ENCODE measurements at regions not wholly inside any gene's neighbourhood (a gene's known extent, or its start where the extent isn't known, plus 50 kb on each side); places are given as distances from the start of the nearest gene placed in this dataset.
"Not testable (repeated sequence)": the region's sequence is repeated elsewhere in the genome, so short reads cannot be mapped to it uniquely, and the experiment has no call there.

DNA sequence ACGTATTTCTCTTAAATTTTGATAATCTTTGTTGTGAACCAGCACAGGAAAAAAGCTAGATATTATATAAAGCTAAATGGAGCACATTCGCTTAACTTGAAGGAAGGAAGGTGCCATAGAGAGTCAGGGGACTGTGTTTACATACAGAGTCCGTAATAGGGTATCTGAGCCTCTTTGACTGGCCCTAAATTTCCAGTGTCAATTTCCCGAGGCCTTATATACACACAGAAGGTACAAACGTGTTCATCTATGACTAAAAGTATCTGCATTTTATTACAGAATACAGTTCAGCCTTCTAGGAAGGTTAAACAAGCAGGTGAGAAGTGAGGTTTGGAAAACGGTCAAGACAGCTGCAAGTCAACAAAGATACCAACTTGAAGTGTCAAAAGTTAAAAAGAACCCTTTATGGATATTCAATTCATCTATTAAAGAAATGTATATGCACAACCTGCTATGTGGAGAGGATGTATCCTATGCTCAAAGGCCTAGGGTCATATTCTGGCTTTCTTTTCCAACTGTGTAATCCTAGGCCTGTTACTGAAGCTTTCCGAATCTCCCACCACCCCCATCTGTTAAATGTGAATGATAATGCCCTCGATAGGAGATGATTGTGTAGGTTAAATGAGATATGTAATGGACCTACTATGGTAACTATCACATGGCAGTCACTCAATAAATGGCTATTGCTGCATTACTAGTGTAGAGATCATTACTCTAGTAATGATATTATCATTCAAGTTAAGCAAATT, 263.7 kb upstream of the MAF start:
- no peak for DNase-seq (ENCODE audit: low spot score)

DNA sequence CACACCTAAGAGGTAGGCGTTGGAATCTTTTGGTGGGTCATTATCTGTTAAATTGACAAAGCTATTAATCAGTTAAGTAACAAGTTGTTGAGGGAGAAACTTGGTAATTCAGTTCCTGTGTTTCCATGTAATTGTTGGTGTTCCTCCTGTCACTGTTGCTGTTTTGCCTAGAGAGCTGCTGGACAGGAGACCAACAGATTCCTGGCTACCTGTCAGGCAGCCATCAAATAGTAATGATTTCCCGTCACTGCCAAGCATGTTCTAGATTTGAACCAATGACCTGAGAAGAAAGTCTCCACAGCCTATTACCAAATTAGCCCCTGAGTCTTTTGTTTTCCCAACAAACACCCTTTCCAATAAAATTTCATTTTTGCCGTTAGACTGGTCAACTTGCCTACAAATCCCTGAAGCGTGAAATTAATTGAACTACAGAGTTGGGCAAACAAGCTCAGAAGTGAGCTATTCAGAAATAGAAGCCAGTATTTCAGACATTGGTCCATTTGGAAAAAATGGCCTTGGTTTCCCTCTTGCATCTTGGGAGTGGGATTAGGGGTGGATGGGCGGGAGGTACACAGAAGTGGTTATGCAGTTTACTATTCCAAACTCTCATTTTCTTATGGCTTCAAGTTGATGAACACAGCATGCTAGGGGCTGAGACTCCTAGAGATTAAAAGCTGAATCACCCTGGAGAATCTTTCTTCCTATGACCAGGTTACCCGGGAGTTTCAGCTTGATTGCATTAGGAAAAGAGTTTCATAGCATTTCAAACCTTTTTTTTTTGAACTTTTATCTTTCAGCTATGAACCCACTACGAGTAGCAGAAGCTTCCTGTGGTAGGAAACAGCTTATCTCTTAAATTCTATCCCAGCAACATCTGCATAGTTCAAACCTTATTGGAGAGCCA, 262.8 kb upstream of the MAF start:
- no peak for DNase-seq (ENCODE audit: low spot score)

DNA sequence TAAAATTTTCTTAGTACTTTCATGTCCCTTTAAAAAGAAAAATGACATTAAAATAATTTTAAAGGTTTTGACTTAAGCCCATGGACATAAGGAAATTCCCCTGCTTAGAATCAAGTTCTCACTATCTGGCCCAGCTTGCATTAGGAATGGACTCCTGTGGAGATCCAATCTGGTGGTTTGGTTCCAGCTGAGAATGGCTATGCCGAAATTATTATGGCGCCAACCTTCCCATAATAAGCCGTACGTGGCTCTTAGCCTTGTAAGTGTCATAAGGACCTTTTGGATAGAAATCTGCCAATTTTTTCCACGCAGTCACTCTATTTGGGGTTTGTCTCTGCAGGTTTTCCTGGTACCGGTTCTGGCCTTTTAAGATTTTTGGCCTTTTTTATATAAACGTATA, 262.1 kb upstream of the MAF start:
- no peak for DNase-seq (ENCODE audit: low spot score)

DNA sequence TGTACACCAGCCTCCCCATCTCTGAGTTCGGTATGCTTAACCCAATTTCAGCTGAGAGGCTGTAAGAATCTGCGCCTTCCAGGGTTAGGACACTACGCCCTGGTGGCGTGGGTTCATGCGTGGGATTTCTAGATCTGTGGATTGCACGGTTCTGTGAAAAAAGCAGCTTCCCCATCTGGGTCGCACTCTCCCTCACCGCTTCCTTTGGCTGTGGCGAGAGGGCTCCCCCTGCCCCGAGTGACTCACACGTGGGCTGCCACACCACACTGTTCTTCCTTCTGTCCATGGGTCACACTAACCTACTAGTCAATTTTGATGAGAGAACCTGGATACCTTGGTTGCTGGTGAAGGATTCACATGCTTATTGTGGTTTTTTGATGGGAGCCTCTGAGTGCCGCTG, 256.0 kb upstream of the MAF start:
- no peak for DNase-seq (ENCODE audit: low spot score)

DNA sequence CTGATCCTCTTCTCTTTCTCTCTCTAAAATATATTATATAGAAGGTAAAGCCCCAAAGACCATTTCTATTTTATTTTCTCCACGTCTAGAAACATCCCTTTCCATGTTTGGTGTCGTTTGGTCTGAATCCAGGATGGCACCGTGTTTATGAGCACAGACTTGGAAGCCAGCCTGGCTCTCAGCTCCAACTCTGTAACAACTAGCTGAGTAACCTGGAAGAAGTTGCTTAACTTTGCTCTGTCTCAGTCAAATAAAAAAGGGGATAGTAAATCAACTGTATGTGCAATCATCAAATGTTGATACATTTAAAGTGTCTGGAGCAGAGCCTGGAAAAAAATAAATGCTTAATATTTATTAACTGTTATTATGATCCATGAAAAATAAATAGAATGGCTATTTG, 249.8 kb upstream of the MAF start:
- no peak for DNase-seq (ENCODE audit: low spot score)

DNA sequence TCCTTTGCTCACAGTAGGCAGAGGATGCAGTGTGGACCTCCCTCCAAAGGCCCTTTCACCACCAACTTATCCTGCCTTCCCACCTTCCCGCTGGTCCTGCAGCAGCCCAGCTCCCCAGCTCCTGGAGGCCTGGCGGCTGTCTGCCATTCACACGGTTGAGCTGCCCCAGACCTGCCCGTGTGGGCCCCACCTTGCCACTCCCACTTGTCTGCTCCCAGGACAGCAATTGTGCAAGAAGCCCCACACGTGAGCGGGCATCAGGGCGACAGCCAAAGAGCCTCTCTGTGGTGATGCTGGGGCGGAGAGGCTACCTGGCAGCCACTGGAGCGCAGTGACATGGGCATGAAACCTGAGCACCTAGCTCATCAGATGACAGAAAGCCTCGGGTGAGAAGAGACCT, 248.6 kb upstream of the MAF start:
- no peak for DNase-seq (ENCODE audit: low spot score)

DNA sequence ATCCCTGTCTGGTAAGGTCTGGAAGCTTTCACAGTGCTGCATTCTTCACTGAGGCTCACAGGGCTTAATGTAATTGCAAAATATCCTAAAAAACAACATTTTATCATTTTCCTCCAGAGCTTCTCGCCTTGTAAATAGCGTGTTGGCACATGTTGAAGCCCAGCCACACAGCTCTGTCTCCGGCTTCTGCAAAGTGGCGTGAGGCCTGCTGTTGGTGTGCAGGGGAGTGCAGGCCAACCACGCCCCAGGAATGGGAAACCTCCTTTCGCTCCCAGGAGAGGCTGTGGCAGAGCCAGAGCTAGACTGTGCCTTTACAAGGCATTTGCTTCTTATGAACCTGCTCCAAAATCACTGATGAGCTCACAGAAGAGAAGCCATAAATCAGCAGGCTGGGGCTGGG, 248.2 kb upstream of the MAF start:
- DNase-seq (ENCODE audit: low spot score) = no peak

DNA sequence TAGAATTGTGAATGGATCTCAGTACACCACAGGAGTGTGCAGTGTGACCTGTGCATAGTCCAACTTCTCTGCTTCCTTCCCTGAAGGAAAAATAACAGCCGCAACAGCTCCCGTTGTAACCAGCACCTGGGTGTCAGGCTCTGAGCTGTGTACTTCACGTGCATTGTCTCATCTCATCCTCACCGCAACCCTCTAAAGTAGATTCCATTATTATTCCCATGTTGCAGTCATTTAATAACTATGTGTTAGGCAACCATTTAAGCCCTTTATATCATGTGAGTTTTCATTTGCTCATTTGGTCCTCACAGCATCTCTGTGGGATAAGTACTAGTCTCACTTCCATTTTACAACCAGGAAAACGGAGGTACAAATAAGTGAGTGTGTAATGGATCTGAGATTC, 247.0 kb upstream of the MAF start:
- no peak for DNase-seq (ENCODE audit: low spot score)

DNA sequence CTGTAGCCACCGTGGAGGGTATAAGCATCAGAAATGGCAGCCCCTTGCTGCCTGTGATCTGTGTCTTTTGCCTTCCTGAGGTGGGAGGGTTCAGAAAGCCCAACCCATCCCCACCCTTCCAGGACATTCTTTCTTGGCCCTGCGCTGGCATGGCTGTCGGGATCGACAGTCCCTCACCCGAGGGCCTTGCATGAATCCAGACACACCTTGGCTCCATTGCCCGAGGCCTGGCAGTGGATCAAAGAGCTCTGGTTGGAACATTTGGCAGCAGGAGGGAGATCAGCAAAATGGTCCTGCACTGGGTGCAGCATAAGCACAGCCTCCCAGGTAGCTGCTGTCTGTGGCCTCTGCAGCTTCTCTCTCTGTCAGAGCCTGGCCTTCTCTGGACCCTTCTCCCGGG, 246.6 kb upstream of the MAF start:
- DNase-seq (ENCODE audit: low spot score) = no peak

DNA sequence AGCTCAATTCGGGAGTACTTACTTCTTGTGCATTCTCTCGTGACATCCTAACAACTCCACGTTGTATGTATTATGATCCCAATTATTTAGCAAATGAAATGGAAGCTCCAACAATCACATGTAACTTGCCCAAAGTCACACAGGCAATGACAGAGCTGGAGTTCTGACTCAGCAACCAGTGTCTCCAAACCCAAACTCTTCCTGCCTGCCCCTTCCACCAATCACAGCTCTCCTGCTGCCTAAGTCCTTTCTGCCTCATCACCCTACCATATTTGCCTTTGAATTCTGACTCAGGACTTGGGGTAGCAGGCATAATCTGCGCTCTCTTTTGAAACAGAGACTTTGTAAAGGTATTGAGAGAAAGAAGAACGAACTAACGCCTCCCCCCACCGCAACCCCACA, 245.2 kb upstream of the MAF start:
- no peak for DNase-seq (ENCODE audit: low spot score)

DNA sequence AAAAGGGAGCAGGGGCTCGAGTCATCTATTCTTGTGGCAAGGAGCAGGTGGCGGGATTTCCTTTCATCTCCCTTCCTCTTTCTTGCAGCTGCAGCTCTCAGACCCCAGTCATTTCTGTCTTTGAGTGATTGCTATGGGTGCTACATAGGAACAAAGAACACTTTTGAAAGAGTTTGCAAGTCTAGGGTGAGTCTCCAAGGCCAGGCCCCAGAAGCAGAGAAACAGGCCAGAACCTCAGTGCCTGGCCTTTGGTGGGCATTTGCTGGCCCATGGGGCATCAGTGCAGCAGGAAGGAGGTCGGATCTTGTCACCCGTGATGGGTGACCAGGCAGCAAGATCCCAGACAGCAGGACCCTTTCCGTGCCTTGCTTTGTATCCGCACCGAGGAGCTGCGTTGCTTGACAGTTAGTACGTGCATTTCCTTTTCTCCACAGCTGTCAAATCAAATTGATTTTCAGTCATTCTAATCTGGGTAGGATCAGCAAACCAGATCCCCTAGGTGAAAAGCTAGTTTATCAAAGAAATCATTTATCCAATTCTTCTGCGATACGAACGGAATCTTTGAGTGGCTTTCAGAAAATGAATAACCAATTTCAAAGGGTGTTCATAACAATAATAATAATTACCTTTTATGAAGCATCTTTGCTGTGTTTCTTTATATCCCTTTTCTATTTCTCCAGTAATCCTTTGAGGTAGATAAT, 244.6 kb upstream of the MAF start:
- DNase-seq (ENCODE audit: low spot score) = no peak

DNA sequence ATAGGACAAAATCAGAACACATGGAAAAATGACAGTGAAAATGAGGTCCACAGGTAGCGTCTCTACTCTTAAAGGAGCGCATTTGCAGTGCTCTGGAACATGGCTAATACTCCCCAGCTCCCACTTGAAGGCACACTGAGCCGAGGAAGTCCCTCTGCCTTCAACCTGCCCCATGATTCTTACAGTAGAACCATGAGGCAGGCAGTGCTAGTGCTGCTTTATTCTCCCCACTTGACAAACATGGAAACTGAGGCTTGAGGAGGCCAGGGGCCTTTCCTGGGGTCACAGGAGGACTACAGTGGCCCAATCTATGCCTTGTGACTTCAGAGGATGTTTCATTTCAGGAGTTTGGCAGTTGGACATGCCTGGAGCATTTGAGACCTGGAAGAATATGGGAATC, 244.1 kb upstream of the MAF start:
- no peak for DNase-seq (ENCODE audit: low spot score)

DNA sequence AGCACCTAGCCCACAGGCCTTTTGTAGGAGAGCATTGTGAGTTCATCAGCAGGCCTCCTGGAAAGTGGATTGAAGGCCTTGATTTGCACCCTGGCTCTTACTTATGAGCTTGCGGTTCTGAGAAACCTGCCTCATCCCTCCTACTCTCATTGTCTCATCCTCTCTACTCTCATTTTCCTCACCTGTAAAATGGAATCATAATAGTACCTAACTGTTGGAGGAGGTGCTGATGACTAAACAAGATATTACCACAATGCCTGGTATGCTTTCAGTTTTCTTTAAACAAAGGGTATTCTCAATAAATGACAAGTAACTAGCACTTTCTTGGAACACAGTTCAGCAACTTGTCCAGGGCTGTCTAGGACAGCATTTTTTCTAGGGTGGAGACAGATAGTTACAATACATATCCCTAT, 243.1 kb upstream of the MAF start:
- no peak for DNase-seq (ENCODE audit: low spot score)

DNA sequence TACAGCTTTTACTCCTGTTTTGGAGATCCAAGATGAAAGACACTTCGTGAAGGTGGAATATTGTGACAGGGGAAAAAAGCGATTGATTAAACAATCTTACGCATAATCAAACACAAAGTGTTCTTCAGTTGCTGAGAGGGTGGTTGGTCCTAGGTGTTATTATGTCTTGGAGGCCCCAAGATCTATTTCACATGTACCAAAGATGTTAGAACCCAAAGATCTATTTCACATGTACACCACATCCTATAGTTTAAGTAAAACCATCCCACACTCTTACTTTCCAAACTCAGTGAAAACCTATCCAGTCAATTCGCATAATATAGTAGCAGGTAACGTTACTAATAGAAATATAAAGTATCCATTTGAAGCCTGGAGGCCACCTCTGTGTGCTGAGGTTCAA, 242.6 kb upstream of the MAF start:
- DNase-seq (ENCODE audit: low spot score) = no peak

DNA sequence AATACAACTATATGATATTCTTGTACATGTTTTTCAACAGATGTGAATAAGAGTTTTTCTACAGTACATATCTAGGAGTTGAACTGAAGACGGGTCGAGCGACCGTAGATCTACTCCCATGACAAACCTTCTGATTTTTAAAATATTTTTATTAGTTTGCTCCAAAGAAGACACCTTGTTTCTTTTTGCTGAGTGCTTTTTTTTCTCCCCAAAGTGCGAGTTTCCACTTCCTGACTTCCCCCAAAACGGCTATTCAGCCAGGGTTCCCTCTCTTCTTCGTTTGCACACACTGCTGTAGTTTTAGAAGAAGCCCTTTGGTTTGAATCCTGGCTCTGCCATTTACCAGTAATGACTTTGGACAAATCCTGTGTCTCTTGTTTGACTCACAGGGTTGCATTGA, 241.7 kb upstream of the MAF start:
- DNase-seq (ENCODE audit: low spot score) = no peak

DNA sequence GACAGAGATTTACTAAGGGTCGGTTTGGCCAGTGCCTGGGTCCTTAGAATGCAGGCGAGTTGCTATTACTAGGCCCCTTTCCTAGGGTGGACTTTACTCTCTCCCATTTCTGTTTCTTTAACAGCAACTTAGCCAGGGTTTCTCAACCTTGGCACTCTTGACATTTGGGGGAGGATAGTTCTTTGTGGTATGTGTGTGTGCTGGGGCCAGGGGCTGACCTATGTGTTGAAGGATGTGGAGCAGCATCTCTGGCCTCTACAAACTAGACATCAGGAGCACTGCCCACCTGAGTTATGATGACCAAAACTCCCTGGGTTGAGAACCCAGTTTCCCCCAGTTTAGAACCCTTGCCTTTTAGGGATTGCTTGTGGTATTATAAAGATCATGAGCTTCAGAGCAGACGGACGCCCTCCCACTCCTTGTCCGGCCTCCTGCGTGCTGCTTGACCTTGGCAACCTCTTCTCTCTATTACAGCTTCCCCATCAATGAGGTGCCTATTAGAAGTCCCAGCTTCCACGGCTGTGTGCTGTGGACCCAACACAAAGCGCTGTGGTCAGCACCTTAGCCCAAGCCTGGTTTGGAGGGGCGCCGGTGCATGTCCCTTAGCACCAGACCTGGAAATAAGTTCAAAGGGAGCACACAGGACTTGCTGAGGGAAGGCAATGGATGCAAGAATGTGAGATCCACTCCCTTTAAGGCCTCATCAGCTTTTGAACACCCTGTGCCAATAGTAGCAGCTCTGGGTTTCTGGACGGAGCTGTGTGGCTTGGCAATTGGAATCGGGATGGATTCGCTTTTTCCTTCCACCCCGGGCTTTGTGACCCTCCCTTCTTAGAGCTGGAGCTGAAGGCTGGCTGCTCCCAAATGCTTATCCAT, 239.2 kb upstream of the MAF start:
- no peak for DNase-seq (ENCODE audit: low spot score)

DNA sequence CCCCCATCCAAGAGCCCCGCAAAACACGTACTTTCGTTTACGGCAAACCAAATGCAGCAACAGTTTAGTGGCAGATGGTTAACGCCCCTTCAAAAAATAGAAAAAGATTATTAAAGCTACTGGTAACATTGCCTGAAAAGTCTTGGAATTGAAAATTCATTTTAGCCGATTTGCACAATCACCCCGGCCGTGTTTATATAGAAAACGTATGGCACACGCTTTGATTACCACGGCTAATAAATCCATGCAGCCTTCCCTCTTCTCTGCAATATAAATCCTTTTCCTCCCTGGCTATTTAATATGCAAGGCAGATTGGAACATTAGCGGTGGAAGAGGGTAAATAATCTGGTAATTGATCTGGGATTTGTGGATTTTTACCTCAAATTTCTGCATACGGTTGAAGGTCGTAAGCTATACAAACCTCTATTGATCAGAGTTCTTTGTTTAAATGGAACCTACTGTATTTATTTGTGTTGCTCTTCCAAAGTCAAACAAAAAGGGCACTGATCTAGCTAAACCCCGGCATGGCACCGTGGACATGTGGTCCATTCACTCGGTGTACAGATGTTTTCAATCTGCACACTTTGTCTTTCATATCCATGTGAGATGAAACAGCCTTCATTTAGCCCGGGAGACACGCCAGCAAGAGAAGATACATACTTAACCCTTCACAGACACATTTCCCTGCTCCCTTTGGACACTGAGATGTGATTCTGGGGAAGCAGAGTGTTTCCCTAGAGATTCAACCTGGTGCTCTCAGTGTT, 238.1 kb upstream of the MAF start:
- no peak for DNase-seq (ENCODE audit: low spot score)

DNA sequence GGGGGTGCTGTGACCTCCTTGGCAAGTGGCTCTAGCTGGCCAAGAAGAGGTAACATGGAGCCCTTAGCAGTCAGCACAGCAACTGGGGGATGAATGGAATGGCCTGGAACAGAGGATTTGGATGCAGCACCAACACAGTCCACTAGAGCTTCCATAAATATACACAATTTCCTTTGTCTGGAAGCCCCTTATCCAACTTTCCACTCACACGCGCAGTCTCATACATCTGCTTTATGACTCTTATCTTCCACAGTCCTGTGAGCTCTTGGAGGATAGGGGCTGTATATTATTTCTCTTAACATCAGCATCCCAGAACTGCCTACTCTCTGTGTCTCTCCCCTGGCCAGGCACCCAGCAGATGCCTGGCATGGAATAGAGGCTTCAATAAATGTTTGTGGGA, 235.6 kb upstream of the MAF start:
- no peak for DNase-seq (ENCODE audit: low spot score)

DNA sequence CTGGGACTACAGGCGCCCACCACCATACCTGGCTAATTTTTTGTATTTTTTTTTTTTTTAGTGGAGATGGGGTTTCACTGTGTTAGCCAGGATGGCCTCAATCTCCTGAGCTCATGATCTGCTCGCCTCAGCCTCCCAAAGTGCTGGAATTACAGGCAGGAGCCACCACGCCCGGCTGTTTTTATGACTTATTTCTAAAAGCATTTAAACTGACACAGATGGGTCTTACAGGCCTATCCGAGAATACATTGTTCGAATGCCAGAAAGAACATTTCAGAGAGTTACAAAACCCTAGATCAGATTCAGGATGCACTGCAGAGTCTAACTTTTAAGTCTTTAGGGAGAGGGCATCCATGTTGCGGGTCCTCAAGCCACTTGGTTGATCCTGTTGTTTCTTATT, 234.7 kb upstream of the MAF start:
- DNase-seq (ENCODE audit: low spot score) = no peak

DNA sequence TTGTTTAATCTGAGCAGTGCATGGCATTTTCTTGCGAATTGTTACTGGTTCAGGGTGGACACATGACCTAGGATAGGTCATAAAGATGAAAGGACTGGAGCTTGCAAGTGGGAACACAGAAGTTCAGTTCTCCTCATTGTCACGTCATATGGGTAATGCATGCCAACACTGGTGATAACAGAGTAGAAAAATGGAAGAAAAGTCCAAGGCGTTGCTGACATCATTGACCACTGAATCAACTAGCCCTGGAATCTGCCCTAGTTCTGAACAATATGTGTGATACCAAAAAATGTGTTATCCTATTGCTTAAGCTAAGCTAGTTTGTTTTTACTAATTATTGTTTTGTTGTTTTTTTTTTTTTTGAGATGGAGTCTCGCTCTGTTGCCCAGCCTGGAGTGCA, 234.2 kb upstream of the MAF start:
- no peak for DNase-seq (ENCODE audit: low spot score)

DNA sequence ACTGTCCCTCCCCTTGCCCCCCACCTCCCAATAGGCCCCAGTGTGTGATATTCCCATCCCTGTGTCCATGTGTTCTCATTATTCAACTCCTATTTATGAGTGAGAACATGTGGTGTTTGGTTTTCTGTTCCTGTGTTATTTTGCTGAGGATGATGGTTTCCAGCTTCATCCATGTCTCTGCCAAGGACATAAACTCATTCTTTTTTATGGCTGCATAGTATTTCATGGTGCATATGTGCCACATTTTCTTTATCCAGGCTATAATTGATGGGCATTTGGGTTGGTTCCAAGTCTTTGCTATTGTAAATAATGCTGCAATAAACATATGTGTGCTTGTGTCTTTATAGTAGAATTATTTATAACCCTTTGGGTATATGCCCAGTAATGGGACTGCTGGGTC, 233.5 kb upstream of the MAF start:
- not testable (repeated sequence) for DNase-seq (ENCODE audit: low spot score)

Measured in HuH-7.5 (cell line).